ENCODE measurements at regions not wholly inside any gene's neighbourhood (a gene's known extent, or its start where the extent isn't known, plus 50 kb on each side); places are given as distances from the start of the nearest gene placed in this dataset.

GRCh38 chr13:75231235-75231634 is 250.7 kb downstream of the TBC1D4 start:
- no peak overlapping the region for H3K27ac ChIP-seq
- TF ChIP-seq POLR2AphosphoS5 (IDR thresholded peaks at IDR 0.05; ENCODE audit: insufficient read depth in 1 of 2, low read depth in 1 of 2) (no peak), CTCF (IDR thresholded peaks at IDR 0.05) (no peak), POLR2A (IDR thresholded peaks at IDR 0.05) (no peak)

GRCh38 chr13:75226733-75227435 is 255.1 kb downstream of the TBC1D4 start:
- intact Hi-C loops (cut with DNase I), result loop anchor here (10.0 kb wide), 2 partner anchors 1392 to 1472 kb away; no protein-coding TSS in a partner anchor
- no peak for DNase-seq (ENCODE audit: extremely low spot score in 2 of 2)
- H3K36me3 ChIP-seq, result no peaks in the 10 kb centered on the region
- no peak overlapping the region for H3K4me3 ChIP-seq
- no peaks in the 10 kb centered on the region for H3K9me3 ChIP-seq
- H3K27ac ChIP-seq, result no peak overlapping the region
- H3K27me3 ChIP-seq, result no peaks in the 10 kb centered on the region
- H3K4me1 ChIP-seq, result peaks cover 13% of the 10 kb centered on the region
- TF ChIP-seq CTCF (IDR thresholded peaks at IDR 0.05) (no peak), POLR2AphosphoS5 (IDR thresholded peaks at IDR 0.05; ENCODE audit: insufficient read depth in 1 of 2, low read depth in 1 of 2) (no peak), POLR2A (IDR thresholded peaks at IDR 0.05) (no peak)

More at GRCh38 chr13:75231235-75231634, 250.7 kb downstream of the TBC1D4 start:
- H3K36me3 ChIP-seq, result no peaks in the 10 kb centered on the region
- no peaks in the 10 kb centered on the region for H3K9me3 ChIP-seq
- no peaks in the 10 kb centered on the region for H3K27me3 ChIP-seq
- H3K4me1 ChIP-seq, result peaks cover 8% of the 10 kb centered on the region
- intact Hi-C loops (cut with DNase I), result no loop called here
- no peak overlapping the region for H3K4me3 ChIP-seq
- no peak for DNase-seq (ENCODE audit: extremely low spot score in 2 of 2)

GRCh38 chr13:75226092-75226491 is 255.9 kb downstream of the TBC1D4 start:
- Histone ChIP-seq H3K4me1 (peaks cover 13% of the 10 kb centered on the region), H3K27ac (no peak overlapping the region), H3K36me3 (no peaks in the 10 kb centered on the region), H3K9me3 (no peaks in the 10 kb centered on the region), H3K27me3 (no peaks in the 10 kb centered on the region), H3K4me3 (no peak overlapping the region)
- DNase-seq (ENCODE audit: extremely low spot score in 2 of 2), result no peak
- TF ChIP-seq POLR2A (IDR thresholded peaks at IDR 0.05), result no peak
- TF ChIP-seq POLR2AphosphoS5 (IDR thresholded peaks at IDR 0.05; ENCODE audit: insufficient read depth in 1 of 2, low read depth in 1 of 2), result no peak
- TF ChIP-seq CTCF (IDR thresholded peaks at IDR 0.05), result no peak
- intact Hi-C loops (cut with DNase I), result loop anchor here (10.0 kb wide), 2 partner anchors 1391 to 1471 kb away; no protein-coding TSS in a partner anchor

GRCh38 chr13:75225288-75226032 is 256.5 kb downstream of the TBC1D4 start:
- intact Hi-C loops (cut with DNase I), result loop anchor here (10.0 kb wide), 2 partner anchors 1391 to 1471 kb away; no protein-coding TSS in a partner anchor
- H3K27ac ChIP-seq, result no peak overlapping the region
- no peak for TF ChIP-seq CTCF (IDR thresholded peaks at IDR 0.05)
- TF ChIP-seq POLR2AphosphoS5 (IDR thresholded peaks at IDR 0.05; ENCODE audit: insufficient read depth in 1 of 2, low read depth in 1 of 2), result no peak
- no peak for TF ChIP-seq POLR2A (IDR thresholded peaks at IDR 0.05)

More at GRCh38 chr13:75225288-75226032, 256.5 kb downstream of the TBC1D4 start:
- no peak for DNase-seq (ENCODE audit: extremely low spot score in 2 of 2)
- no peaks in the 10 kb centered on the region for H3K27me3 ChIP-seq
- H3K9me3 ChIP-seq, result no peaks in the 10 kb centered on the region
- H3K4me1 ChIP-seq, result peaks cover 13% of the 10 kb centered on the region
- no peak overlapping the region for H3K4me3 ChIP-seq
- H3K36me3 ChIP-seq, result no peaks in the 10 kb centered on the region
